ENCODE measurements at regions not wholly inside any gene's neighbourhood (a gene's known extent, or its start where the extent isn't known, plus 50 kb on each side); places are given as distances from the start of the nearest gene placed in this dataset.

DNA sequence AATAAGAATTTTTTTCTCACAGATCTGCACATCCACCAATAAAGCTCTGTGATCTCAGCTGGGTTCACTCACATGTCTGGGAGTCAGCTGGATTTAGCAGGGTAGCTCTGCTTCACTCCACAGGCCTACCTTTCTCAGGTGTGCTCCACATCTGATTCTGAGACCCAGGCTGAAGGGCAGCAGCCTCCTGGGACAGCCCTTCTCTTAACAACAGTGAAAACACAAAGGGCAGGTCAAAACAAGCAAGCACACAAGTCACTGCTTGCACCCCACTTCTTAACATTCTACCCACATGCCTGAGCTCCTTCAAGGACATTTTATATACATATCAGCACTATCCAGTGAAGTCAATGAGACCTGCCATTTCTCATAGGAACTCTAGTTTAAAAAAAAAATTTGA lies 96.0 kb upstream of the MAP3K4 start:
- ATAC-seq (no peak), DNase-seq (ENCODE audit: low spot score) (no peak)

DNA sequence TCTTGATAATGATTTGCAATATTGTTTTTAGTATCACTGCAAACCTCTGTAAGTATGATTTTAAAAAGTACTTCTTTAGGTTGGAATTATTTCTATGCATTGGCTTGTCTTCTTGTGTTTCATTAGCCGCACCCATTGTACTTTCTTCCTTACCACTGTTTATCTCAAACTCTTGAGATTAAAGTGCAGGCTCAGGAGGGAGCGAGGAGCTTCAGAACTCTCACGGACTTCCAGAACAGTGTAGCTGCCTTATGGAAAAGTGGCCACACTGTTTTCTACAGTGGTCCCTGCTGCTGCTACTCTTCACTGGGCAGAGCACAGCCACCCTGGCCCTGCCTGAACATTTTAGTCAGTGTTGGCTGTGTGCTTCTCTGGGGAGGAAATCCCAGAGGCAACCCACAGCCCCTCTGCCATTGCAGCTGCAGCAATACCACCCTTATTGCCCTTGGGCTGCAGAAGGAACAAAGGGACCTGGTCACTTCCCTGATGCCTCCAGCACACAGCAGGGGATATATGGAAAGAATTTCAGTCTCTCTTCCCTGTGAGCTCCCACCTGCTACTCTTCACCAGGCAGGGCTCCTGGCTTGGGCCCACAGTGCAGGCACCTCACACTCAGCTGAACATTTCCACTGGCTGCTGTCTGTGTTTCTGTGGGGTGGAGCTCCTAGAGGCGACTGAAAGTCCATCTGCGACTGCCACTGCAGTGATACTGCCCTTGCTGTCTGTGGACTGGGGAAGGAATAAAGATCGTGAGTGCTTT lies 91.7 kb upstream of the MAP3K4 start:
- DNase-seq (ENCODE audit: low spot score) (no peak), ATAC-seq (no peak)

DNA sequence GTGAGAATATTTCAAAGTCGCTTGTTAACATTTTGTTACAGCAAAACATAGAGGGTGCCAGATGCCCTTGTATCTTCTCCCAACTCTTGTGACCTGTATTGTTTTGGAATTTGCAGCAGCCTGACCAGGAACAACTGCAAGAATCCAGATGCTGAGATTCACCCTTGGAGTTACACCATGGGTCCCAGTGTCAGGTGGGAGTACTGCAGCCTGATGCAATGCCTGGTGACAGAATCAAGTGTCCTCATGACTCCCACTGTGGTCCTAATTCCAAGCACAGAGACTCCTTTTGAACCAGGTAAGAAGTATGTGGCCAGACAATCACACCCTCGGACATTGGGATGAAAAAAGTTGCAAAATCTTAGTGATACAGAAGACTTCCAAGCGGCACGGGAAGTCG lies 79.6 kb upstream of the MAP3K4 start:
- DNase-seq (ENCODE audit: low spot score) (no peak), ATAC-seq (no peak)

DNA sequence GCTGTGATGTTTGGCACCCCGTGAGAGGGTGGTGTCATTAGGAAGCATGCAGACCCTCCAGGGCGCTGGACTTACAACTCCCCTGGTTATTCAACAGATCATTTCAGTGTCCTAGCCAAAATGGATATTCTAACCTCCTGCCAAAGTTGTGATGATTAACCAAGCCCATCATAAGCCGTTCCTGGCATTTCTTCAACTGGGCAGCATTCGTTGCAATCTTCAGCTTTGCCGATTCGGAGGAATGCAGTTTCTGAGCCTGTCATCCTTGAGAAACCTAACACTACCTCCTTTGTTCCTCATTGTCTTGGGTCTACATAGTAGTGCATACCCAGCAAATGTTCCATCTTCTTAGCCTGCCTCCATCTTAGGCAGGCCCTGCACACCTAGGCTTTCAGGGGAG lies 79.2 kb upstream of the MAP3K4 start:
- ATAC-seq = no peak
- DNase-seq (ENCODE audit: low spot score) = no peak

DNA sequence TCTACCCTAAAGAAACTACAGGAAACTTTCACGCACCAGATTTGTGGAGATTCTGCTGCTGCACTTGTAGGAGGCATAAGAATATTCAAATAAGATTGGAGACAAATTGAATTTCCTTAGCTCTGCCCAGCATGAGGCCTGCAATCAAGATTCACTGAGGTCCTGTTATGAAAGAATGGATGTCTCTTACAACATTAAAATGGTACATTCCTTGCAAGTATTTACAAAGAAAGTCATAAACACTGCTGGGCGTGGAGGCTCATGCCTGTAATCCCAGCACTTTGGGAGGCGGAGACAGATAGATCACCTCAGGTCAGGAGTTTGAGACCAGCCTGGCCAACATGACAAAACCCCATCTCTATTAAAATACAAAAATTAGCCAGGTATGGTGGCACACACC lies 74.0 kb upstream of the MAP3K4 start:
- DNase-seq (ENCODE audit: low spot score) (no peak), ATAC-seq (no peak)

DNA sequence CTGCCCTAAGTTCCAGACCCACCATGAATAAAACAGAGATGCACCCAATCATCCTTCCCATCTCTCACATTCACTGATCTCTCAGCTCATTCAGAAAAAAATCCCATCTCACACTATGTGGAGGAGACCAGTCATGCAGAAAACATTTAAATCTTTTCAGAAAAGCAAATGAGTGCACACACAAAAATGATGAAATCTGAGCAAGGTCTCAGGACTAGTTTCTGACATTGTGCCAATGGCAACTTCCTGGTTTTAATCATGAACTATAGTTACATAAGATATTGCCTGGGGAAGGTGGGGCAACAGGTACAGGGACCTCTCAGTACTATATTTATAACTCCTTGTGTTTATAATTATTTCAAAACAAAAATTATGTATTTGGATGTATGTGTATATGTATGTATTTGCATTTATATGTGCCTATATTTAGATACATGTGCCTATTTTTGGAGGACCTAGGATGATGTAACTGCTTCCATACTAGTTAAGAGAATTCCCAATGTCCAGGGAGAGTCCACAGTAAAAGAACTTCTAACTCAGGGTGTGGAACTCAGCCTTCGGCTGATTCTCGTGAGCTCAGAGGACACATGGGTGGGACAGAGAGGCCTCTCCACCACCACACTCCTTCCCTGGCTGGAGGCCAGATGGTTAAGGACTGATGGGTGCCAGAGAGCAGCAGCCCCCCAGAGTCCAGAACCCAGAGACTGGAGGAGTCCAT lies 71.7 kb upstream of the MAP3K4 start:
- DNase-seq (ENCODE audit: low spot score) = peak; percentile 51

DNA sequence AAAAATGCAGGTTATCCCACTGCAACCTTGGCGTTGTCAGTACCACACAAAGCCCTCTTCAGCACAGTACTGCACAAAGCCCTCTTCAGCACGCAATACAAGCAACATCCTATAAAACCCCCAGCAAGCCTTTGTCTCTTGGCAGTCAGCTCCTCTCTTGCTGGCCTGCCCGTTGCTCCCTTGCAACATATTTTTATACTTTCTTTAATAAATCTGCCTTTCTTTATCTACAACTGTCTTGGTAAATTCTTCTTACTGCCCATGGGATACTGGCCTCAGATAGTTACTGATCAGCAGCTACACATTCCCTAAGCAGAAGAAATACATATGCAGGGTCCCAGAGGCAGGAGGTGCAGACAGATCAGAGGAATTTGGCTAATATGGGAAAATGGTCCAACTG lies 70.5 kb upstream of the MAP3K4 start:
- ATAC-seq = no peak
- DNase-seq (ENCODE audit: low spot score) = no peak

More for the DNA sequence above, 71.7 kb upstream of the MAP3K4 start:
- peak; percentile 54 for ATAC-seq

DNA sequence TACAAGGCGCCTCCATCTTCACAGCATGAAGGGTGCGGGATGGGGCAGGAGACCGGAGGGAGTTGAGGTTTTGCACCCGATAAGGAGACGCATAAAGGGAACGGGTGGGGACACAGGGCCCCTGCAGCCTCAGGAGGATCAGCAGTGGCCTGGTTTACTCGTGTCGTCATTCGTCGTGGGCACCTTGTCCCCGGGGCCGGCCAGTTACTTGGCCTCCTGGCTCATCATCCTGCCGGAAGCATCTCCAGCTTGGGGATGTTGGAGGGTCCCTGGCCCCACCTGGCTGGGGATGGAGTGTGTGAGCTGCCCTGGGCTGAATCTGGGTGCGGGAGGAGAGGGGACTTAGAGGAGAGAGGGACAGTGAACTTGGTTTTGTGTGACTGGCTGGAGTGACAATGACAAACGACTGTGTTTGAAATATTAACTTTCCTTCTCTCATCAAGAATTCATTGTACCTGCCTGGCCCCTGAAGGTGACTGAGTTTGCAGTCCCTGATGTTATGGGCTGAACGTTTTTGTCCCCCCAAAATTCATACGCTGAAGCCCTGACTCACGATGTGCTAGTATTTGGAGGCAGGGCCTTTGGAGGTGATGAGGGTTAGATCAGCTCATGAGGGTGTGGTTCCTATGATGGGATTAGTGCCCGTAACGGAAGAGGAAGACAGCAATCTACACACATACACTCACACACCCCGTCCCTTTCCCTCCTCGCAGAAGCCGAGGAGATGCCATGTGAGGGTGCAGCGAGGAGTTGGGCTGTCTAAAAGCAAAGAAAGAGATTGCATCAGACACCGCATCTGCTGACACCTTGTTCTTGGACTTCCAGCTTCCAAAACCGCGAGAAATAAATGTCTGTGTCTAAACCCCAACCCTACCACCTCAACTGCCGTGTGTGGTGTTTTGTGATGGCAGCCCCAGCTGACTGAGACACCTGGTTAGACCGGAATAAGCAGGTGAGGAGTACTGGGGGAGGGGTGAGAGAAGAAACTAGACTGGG lies 65.0 kb upstream of the MAP3K4 start:
- DNase-seq (ENCODE audit: low spot score) = no peak
- no peak for ATAC-seq

DNA sequence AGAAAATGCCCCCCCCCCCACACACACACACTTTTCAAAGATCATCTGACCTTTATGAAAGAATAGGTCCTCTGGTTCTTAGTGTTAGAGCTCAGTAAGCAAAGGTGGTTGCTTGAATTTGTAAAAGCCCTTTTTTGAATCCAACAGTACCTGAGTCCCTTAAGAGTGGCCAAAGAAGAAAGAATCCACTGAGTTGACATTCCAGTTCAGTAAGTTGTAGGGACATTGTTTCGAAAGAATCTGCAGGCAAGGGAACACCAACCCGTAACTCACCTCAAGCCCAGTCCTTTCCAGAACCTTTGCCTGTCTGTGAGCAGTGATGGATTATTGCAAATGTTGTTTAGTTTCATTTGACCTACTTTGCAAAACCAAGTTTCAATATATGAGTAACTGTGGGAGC lies 64.2 kb upstream of the MAP3K4 start:
- no peak for DNase-seq (ENCODE audit: low spot score)
- ATAC-seq = no peak

DNA sequence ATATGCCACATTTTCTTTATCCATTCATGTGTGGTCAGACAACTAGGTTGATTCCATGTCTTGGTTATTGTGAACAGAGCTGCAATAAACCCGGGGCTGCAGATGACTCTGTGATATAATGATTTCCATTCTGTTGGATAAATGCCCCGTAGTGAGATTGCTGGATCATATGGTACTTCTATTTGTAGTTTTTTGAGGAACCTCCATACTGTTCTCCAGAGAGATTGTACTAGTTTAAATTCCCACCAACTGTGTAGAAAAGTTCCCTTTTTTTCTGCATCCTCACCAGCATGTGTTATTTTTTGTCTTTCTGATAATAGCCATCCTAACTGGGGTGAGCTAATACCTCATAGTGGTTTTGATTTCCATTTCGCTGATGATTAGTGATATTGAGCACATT lies 62.2 kb upstream of the MAP3K4 start:
- DNase-seq (ENCODE audit: low spot score) (no peak), ATAC-seq (no peak)

DNA sequence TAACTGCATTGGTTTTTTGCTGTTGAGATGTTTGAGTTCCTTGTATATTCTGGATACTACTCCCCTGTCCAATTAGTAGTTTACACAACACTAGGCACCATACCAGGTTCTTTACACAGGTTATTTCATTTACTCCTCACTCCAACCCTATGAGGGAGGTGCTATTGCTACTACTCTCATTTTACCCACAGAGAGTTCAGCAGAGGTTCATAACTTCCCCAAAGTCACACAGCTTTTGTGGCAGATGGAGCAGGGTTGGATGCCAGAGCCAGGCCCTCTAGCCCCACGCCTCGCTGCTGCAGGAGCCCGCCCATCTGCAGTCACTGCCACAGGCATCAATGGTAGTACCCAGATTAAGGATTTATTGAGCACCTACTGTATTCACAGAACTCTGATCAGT lies 61.7 kb upstream of the MAP3K4 start:
- DNase-seq (ENCODE audit: low spot score) (no peak), ATAC-seq (no peak)

DNA sequence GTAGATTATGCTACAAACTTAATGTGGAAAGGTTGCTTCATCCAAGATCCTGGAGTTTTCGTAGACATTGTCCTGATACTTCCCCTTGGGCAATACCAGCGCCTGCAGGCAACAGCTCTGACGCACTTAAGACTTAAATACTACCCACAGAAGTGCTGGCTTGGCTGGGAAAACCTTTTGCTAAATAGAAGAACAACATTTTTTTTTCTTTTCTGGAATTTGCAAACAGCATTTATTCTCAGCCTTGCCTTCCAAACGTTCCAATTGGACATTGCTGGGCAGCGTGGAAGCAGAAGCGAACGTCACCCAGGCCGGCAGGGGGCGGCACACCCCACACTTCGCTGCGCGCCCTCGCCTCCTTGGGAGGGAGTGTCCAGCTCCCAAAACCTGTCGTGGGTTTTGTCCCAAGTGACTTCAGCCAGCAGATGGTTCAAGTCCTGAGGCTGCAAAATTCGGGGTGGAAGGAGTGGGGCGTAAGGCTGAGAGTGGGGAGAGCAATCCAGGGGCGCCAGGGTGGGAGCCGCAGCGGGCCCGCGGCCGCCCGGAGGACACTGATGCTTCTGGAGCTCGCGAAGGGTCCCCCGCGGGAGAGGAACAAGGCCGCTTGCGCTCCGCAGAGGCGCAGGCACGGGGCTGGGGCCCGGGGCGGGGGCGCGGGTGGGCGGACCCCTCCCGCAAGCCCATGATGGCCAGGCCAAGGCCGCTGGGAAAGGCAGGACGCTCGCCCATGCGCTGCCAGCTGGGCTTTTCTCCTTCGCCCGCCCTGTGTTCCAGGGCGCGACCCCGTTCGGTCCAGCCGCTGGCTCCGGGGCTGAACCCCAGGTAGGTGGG lies 60.8 kb upstream of the MAP3K4 start:
- ATAC-seq (peak; percentile 99), DNase-seq (ENCODE audit: low spot score) (peak; percentile 71)

DNA sequence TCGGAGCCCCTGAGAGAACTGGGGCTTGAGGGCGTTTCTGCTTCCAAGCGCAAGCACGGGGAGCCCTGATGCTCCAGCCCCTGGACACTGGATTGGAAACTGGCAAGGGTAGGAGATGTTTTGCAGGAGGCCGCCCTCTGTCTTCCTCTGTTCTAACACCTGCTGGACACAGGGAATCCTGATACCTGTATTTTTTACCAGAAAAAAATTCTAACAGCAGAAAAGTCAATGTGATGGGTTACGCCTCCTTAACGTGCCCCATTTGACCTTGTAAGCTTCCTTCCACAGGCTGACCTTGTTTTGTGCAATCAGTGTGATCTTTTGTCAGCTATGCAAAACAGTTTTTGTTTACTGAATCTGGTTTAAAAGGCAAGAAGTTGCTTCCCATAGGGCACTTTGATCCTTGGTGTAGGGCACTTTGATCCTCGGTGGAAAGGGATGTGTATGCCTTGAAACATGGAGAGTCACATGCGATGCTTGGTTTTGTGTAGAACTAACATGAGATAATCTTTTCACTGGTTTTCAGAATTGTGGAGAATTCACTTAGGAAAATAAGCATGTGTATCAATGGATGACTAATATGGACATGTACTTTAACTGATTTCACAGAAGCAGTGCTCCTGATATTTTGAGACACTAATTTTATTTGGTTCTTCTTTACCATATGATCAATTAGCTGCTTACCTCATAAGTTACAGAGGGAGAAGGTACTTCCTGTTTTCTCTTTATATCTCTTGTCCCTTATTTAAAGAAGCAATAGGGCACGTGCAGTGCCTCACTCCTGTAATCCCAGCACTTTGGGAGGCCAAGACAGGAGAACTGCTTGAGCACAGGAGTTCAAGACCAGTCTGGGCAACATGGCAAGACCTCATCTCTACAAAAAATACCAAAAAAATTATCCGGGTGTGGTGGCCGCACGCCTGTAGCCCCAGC lies 59.9 kb upstream of the MAP3K4 start:
- DNase-seq (ENCODE audit: low spot score) (no peak), ATAC-seq (peak; percentile 52)

DNA sequence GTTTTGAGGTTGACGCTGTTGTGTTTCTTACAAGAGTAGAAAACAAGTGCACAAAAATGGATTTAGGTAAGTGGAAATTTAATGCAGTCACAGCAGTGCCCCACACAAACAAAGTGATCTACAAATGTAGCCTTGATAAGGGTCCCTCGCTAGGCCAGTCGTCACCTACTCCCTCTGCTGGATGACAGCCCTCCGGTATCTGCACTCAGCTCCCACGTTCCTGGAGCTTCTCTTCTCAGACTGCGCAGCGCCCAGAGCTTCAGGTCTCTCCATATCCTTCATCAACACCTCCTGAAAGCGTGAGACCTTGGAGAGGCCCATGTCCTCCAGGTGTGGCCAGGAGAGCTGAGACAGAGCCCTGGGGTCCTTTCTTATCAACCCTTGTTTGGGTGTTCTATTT lies 58.3 kb upstream of the MAP3K4 start:
- no peak for ATAC-seq
- DNase-seq (ENCODE audit: low spot score) = no peak

DNA sequence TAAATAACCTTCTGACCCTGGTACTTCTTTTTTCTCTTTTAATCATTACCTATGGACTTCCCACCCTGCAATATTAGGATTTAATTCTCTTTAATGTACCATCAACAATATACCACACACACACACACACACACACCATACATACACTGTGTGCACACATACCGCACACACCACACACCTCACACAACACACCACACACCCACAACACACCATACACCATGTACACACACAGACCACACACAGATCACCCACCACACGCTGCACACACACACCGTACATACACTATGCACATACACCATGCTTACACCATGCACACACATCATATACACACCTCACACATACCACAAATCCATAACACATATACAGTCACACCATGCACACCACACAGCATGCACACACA lies 57.4 kb upstream of the MAP3K4 start:
- ATAC-seq (no peak), DNase-seq (ENCODE audit: low spot score) (no peak)

DNA sequence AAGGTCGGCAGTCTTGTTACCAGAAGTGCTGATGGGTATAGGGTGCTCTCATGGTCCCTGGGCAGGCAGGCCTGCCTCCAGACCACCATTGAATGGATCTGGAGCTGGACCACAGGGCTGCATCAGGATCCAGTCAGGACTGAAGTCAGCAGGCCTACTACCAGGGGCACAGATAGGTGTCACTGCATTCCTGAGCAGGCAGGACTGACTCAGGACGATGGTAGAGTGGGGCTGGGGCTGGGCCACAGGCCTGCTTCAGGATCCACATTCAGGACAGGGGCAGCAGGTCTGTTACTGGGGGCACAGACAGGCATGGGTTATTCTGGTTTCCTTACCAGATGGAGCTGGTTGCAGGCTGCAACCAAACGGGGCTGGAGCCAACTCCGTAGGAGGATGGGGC lies 51.4 kb upstream of the MAP3K4 start:
- ATAC-seq = no peak
- DNase-seq (ENCODE audit: low spot score) = no peak
